Keratinocyte (primary cell): ENCODE measurements at regions not wholly inside any gene's neighbourhood (a gene's known extent, or its start where the extent isn't known, plus 50 kb on each side); places are given as distances from the start of the nearest gene placed in this dataset.

Experiments
- CTCF ChIP-seq, 3 experiments: IDR thresholded peaks in 1 of 3; conservative IDR thresholded peaks in 1 of 3; optimal IDR thresholded peaks in 1 of 3; 2 replicates in 2 of 3; 3 replicates in 1 of 3; pipeline versions ENCODE3 to v1.5.1; 2011; ENCODE audit warnings: low read length in 3 of 3, mild to moderate bottlenecking in 3 of 3, moderate library complexity in 2 of 3, control low read depth in 1 of 3, inconsistent platforms in 1 of 3; ENCODE audit not compliant: insufficient read depth in 2 of 3; ENCODE audit errors: extremely low read depth in 1 of 3
- EZH2 ChIP-seq: IDR thresholded peaks from one replicate; pipeline ENCODE4 v1.6.1; 2012; ENCODE audit warnings: inconsistent platforms, mild to moderate bottlenecking, low read length, moderate library complexity

GRCh38 chr13:103598671-103599070 lies 532.5 kb upstream of the SLC10A2 start:
- no peak for TF ChIP-seq CTCF (optimal IDR thresholded peaks at IDR 0.05 in 1 of 3, IDR thresholded peaks at IDR 0.05 in 1 of 3, conservative IDR thresholded peaks at IDR 0.05 in 1 of 3; ENCODE audit: extremely low read depth in 1 of 3, insufficient read depth in 2 of 3, low read length in 3 of 3)
- TF ChIP-seq EZH2, result no peak
